ENCODE measurements at regions not wholly inside any gene's neighbourhood (a gene's known extent, or its start where the extent isn't known, plus 50 kb on each side); places are given as distances from the start of the nearest gene placed in this dataset.

- H3K79me2 ChIP-seq (ENCODE audit: control insufficient read depth, insufficient read depth, low read length, poor library complexity) = no peaks in the 10 kb centered on the region
Measured at GRCh38 chr14:97306133-97306759, 509.1 kb downstream of the VRK1 start.

GRCh38 chr14:97306760-97307246, 509.6 kb downstream of the VRK1 start:
- Histone ChIP-seq H4K91ac (ENCODE audit: low read depth, low read length) (no peak overlapping the region), H3K4me3 (ENCODE audit: low read depth, low read length) (no peak overlapping the region), H3K18ac (ENCODE audit: low read length) (no peak overlapping the region), H3K9ac (ENCODE audit: low read length) (no peak overlapping the region), H3K36me3 (ENCODE audit: control insufficient read depth in 1 of 2, insufficient read depth in 2 of 2, low read length in 2 of 2) (no peaks in the 10 kb centered on the region), H2AK5ac (ENCODE audit: low read length) (no peak overlapping the region), H3K9me3 (ENCODE audit: insufficient read depth, low read depth, low read length) (no peaks in the 10 kb centered on the region), H3K79me1 (ENCODE audit: low read length) (no peaks in the 10 kb centered on the region), H2BK5ac (ENCODE audit: low read depth, low read length, poor library complexity) (no peak overlapping the region), H4K8ac (ENCODE audit: low read depth, low read length) (no peak overlapping the region), H2BK120ac (ENCODE audit: insufficient read depth, low read length, poor library complexity) (no peak overlapping the region), H2AFZ (ENCODE audit: insufficient read depth, low read length, poor library complexity) (no peak overlapping the region), H4K12ac (ENCODE audit: low read depth, low read length) (no peak overlapping the region), H3K27ac (ENCODE audit: low read depth, low read length) (no peak overlapping the region), H3K14ac (ENCODE audit: low read length) (no peak overlapping the region), H3K23ac (ENCODE audit: low read length) (no peak overlapping the region), H3K4ac (ENCODE audit: low read depth, low read length) (no peak overlapping the region), H3K4me2 (ENCODE audit: low read length) (no peak overlapping the region), H3K27me3 (ENCODE audit: insufficient read depth, low read length) (no peaks in the 10 kb centered on the region), H3K4me1 (ENCODE audit: control insufficient read depth in 1 of 2, insufficient read depth in 2 of 2, low read length in 2 of 2) (no peaks in the 10 kb centered on the region), H3K79me2 (ENCODE audit: control insufficient read depth, insufficient read depth, low read length, poor library complexity) (no peaks in the 10 kb centered on the region), H2BK12ac (ENCODE audit: low read length) (no peak overlapping the region)
- DNase-seq = peak in 1 of 2 donors; percentile 32
- no CpG with 5 or more reads among the region's 4 CpGs for WGBS (ENCODE audit: extremely low coverage, insufficient coverage, insufficient read length)

More at GRCh38 chr14:97306133-97306759, 509.1 kb downstream of the VRK1 start:
- Histone ChIP-seq H2BK120ac (ENCODE audit: insufficient read depth, low read length, poor library complexity) (no peak overlapping the region), H2AFZ (ENCODE audit: insufficient read depth, low read length, poor library complexity) (no peak overlapping the region), H3K36me3 (ENCODE audit: control insufficient read depth in 1 of 2, insufficient read depth in 2 of 2, low read length in 2 of 2) (no peaks in the 10 kb centered on the region), H2AK5ac (ENCODE audit: low read length) (no peak overlapping the region), H4K8ac (ENCODE audit: low read depth, low read length) (no peak overlapping the region), H3K27ac (ENCODE audit: low read depth, low read length) (no peak overlapping the region), H3K9me3 (ENCODE audit: insufficient read depth, low read depth, low read length) (no peaks in the 10 kb centered on the region), H3K4me3 (ENCODE audit: low read depth, low read length) (no peak overlapping the region), H4K91ac (ENCODE audit: low read depth, low read length) (no peak overlapping the region), H3K4me1 (ENCODE audit: control insufficient read depth in 1 of 2, insufficient read depth in 2 of 2, low read length in 2 of 2) (no peaks in the 10 kb centered on the region), H3K4me2 (ENCODE audit: low read length) (no peak overlapping the region), H3K27me3 (ENCODE audit: insufficient read depth, low read length) (no peaks in the 10 kb centered on the region), H3K18ac (ENCODE audit: low read length) (no peak overlapping the region), H3K4ac (ENCODE audit: low read depth, low read length) (no peak overlapping the region), H2BK12ac (ENCODE audit: low read length) (no peak overlapping the region), H2BK5ac (ENCODE audit: low read depth, low read length, poor library complexity) (no peak overlapping the region), H3K9ac (ENCODE audit: low read length) (no peak overlapping the region), H3K23ac (ENCODE audit: low read length) (no peak overlapping the region), H3K14ac (ENCODE audit: low read length) (no peak overlapping the region), H4K12ac (ENCODE audit: low read depth, low read length) (no peak overlapping the region), H3K79me1 (ENCODE audit: low read length) (no peaks in the 10 kb centered on the region)
- DNase-seq = no peak
- no CpG with 5 or more reads among the region's 3 CpGs for WGBS (ENCODE audit: extremely low coverage, insufficient coverage, insufficient read length)

- WGBS (ENCODE audit: extremely low coverage, insufficient coverage, insufficient read length) = no CpG with 5 or more reads among the region's 3 CpGs
- Histone ChIP-seq H2BK120ac (ENCODE audit: insufficient read depth, low read length, poor library complexity) (no peak overlapping the region), H3K79me1 (ENCODE audit: low read length) (no peaks in the 10 kb centered on the region), H3K79me2 (ENCODE audit: control insufficient read depth, insufficient read depth, low read length, poor library complexity) (no peaks in the 10 kb centered on the region), H4K91ac (ENCODE audit: low read depth, low read length) (no peak overlapping the region), H3K27me3 (ENCODE audit: insufficient read depth, low read length) (no peaks in the 10 kb centered on the region), H3K4ac (ENCODE audit: low read depth, low read length) (no peak overlapping the region), H3K23ac (ENCODE audit: low read length) (no peak overlapping the region), H3K27ac (ENCODE audit: low read depth, low read length) (no peak overlapping the region), H2BK5ac (ENCODE audit: low read depth, low read length, poor library complexity) (no peak overlapping the region), H2AFZ (ENCODE audit: insufficient read depth, low read length, poor library complexity) (no peak overlapping the region), H3K4me2 (ENCODE audit: low read length) (no peak overlapping the region), H2AK5ac (ENCODE audit: low read length) (no peak overlapping the region), H3K18ac (ENCODE audit: low read length) (no peak overlapping the region), H4K12ac (ENCODE audit: low read depth, low read length) (no peak overlapping the region), H3K4me3 (ENCODE audit: low read depth, low read length) (no peak overlapping the region), H3K9me3 (ENCODE audit: insufficient read depth, low read depth, low read length) (no peaks in the 10 kb centered on the region), H3K4me1 (ENCODE audit: control insufficient read depth in 1 of 2, insufficient read depth in 2 of 2, low read length in 2 of 2) (no peaks in the 10 kb centered on the region), H2BK12ac (ENCODE audit: low read length) (no peak overlapping the region), H3K9ac (ENCODE audit: low read length) (no peak overlapping the region), H4K8ac (ENCODE audit: low read depth, low read length) (no peak overlapping the region), H3K36me3 (ENCODE audit: control insufficient read depth in 1 of 2, insufficient read depth in 2 of 2, low read length in 2 of 2) (no peaks in the 10 kb centered on the region), H3K14ac (ENCODE audit: low read length) (no peak overlapping the region)
- DNase-seq = no peak
Measured at GRCh38 chr14:97311411-97311810, 514.2 kb downstream of the VRK1 start.

- no peaks in the 10 kb centered on the region for H3K27me3 ChIP-seq (ENCODE audit: insufficient read depth, low read length)
- H3K4me1 ChIP-seq (ENCODE audit: control insufficient read depth in 1 of 2, insufficient read depth in 2 of 2, low read length in 2 of 2) = no peaks in the 10 kb centered on the region
- no peak overlapping the region for H3K4me3 ChIP-seq (ENCODE audit: low read depth, low read length)
- H3K4me2 ChIP-seq (ENCODE audit: low read length) = no peak overlapping the region
- H4K91ac ChIP-seq (ENCODE audit: low read depth, low read length) = no peak overlapping the region
- H3K14ac ChIP-seq (ENCODE audit: low read length) = no peak overlapping the region
- no peak overlapping the region for H3K23ac ChIP-seq (ENCODE audit: low read length)
- H2AK5ac ChIP-seq (ENCODE audit: low read length) = no peak overlapping the region
- H4K12ac ChIP-seq (ENCODE audit: low read depth, low read length) = no peak overlapping the region
- H3K4ac ChIP-seq (ENCODE audit: low read depth, low read length) = no peak overlapping the region
- H4K8ac ChIP-seq (ENCODE audit: low read depth, low read length) = no peak overlapping the region
- H2BK5ac ChIP-seq (ENCODE audit: low read depth, low read length, poor library complexity) = no peak overlapping the region
- no peaks in the 10 kb centered on the region for H3K9me3 ChIP-seq (ENCODE audit: insufficient read depth, low read depth, low read length)
- no peaks in the 10 kb centered on the region for H3K36me3 ChIP-seq (ENCODE audit: control insufficient read depth in 1 of 2, insufficient read depth in 2 of 2, low read length in 2 of 2)
- no peak overlapping the region for H3K9ac ChIP-seq (ENCODE audit: low read length)
- no peak for DNase-seq
- H3K18ac ChIP-seq (ENCODE audit: low read length) = no peak overlapping the region
- no peaks in the 10 kb centered on the region for H3K79me2 ChIP-seq (ENCODE audit: control insufficient read depth, insufficient read depth, low read length, poor library complexity)
- no peak overlapping the region for H2AFZ ChIP-seq (ENCODE audit: insufficient read depth, low read length, poor library complexity)
- H2BK12ac ChIP-seq (ENCODE audit: low read length) = no peak overlapping the region
- no peak overlapping the region for H3K27ac ChIP-seq (ENCODE audit: low read depth, low read length)
- H2BK120ac ChIP-seq (ENCODE audit: insufficient read depth, low read length, poor library complexity) = no peak overlapping the region
- H3K79me1 ChIP-seq (ENCODE audit: low read length) = no peaks in the 10 kb centered on the region
Measured at GRCh38 chr14:97312910-97313309, 515.7 kb downstream of the VRK1 start.
